Inflammatory macrophage treated with lipopolysaccharide for 1 hour (primary cell): ENCODE measurements at regions not wholly inside any gene's neighbourhood (a gene's known extent, or its start where the extent isn't known, plus 50 kb on each side); places are given as distances from the start of the nearest gene placed in this dataset.

Experiments
- DNase-seq, 2 donors: peaks; one replicate each; pipeline ENCODE4 v3.0.0-alpha.2; 2020 to 2022

DNA sequence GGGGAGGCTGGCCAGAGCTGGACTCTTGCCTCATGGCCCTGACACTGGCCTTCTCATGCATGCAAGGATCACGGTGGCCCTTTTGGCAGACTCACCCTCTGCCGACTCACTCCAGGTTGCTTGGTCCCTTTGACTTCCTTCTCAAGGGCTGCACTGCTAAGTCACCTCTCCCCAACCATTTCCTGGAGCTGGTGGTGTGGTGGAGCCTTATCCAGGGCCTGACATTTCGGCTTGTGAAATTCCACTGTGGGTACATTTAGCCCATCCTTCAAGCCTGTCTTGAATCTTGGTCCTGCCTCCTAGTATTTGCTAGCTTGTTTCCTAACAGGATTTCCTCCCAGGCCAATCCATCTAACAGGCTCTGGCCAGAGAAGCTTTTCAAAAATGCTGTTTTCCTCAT, 52.6 kb upstream of the JUN start:
- DNase-seq = no peak

DNA sequence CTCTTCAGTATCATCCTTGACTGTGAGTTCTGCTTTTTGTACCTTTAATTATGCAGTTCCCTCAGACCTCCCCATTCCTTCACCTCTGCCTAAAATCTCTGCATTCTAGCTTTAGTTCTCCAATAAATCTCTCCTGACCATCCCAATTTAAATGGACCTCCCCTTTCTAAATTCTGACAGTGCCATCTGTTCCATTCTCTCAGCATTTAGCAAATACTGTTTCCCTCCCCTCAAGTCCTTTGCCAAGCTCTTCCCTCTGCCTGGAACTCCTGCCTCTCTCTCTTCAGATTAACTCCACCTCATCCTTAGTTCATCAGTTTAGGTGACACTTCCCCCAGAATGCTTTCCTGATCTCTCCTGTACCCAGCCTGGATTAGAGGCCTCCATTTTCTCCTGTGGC, 54.0 kb upstream of the JUN start:
- DNase-seq = no peak

DNA sequence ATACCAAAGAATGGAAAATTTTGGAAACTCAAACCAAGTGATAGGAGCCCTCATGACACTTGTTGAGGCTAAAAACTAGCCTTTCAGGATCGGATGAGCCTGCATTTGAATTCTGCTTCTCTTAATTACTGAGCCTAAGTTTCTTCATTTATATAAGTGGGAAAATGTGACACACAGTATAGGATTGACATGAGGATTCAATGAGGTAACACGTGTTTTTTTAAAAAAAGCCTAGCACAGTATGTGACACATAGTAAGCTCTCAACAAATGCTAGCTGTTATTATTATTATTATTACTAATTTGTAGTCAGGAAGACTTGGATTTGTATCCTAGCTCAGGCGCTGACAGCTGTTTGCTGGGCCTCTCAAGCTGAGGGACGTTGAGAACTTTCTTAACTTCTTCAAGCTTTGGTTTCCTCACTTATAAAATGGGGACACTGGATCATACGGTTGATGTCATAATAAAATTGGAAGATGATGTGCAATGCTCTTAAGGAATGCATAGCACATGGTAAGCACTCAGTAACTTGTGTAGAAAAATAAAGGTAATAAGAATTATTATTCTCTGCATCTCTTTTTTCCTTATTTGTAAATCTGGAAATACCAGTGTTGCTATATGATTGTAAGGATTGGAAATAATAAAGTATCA, 55.4 kb upstream of the JUN start:
- no peak for DNase-seq

DNA sequence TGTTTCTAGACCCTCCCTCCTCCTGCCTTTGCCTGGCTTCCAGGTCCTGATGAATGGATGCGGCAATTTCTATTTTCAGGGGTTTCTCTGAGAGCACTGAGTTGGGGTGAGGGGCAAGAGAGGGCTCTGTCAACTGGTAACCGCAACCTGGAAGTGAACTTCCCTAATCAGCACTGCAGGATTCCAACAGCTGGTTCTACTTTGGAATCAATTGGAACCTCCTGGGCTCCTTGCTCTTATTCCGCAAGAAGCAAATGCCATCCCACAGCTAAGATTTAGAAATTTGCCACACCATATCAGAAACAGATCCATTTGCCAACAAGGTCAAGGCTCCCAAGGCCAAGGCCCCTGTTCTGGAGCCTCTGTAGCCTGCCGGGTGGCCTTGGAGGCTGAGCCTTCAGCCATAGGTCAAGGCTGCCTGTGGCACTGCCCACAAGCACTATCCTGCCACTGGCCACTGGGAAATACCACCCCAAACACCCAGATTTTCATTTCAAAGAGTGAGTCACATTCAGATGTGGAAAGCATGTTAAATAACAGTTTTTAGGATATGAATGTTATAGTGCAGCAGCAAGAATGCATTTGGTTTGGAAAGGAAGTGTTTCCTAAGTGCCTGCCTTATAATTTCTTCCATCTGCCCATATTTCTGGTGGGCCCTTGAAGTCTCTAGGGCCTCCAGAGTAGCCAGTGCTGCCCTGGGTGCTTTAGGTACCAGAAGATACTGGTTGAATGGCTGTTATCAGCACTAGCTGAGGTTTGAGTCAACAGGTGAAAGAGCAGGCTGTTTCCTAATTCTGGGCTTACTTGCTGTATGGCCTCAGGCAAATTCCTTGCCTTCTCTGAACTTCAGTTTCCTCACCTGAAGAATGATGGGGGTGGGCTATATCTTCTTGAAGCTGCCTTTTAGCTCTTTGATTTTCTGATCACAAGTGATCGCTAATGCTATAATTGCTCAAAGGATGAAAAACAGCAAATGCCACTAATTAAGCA, 56.3 kb upstream of the JUN start:
- peak; percentile 35 to 62 for DNase-seq

- DNase-seq = peak; percentile 69 to 82
Observed at GRCh38 chr1:58841455-58841854, 57.6 kb upstream of the JUN start.

- DNase-seq = no peak
Observed at GRCh38 chr1:58842941-58843340, 59.1 kb upstream of the JUN start.

- DNase-seq = no peak
Observed at GRCh38 chr1:58844176-58844575, 60.3 kb upstream of the JUN start.

DNA sequence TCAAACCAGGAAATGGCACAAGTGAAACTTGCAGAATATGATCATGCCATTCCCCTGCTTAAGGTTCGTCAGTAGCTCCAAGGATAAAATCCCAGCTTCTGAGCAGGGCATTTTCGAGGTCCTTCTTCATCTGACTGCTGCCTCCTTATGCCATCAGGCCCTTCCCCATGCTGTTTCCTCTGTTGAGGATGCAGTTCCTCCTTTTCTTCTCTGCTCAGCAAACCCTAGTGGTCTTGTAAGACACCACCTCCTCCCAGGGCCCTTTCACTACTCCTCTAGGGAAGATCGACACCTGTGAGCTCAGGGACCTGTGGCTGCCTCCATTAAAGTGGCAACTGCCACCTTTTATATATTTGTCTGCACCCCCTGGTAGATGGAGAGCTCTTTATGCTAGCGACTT, 62.1 kb upstream of the JUN start:
- DNase-seq = peak in 1 of 2 donors; percentile 30

DNA sequence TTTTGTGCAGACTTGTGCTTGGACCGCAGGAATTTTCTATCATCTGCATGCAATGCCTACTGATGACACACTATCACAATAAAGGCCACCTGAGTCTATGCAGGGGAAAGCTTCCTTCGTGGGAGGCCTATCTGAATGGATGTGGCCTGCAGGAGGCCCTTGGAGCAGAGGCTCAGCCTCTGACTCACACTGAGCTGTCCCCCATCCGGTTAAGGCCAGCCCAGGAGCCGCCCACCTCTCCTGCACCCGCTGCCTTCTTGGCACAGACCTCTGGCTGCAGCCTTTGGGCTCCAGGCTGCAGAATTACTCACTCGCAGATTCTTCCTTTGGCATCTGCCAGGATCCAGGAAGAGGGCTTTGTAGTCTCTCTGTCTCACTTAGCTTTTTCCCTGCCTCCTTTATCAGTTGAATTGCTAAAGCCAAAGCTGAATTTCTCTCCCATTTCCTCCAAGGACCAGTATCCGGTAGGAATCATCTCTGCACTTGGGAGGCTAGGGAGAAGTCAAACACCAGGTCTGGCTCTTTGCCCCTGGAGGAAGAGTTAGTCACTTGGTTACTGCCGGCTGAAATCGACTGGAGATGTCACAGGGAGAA, 65.1 kb upstream of the JUN start:
- DNase-seq = peak; percentile 34 to 66

DNA sequence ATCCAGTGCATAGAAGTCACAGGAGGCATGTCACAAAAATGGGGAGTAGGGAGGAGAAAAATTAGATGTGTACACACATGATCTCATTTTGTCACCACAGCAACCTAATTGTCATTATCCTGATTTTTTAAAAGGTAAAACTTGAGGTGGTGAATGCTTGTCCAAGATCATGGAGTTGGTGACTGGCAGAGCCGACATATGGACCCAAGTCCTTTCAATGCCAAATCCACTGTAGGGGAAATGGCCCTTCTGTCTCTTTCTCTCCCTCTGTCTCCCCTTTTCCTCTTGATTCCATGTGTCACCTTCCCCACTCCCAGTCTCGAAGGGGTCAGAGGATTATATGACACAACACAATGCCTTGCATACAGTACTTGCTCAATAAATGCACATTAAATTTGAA, 65.7 kb upstream of the JUN start:
- no peak for DNase-seq

- no peak for DNase-seq
Observed at GRCh38 chr1:58850636-58851035, 66.8 kb upstream of the JUN start.

- DNase-seq = no peak
Observed at GRCh38 chr1:58852731-58853485, 69.1 kb upstream of the JUN start.

DNA sequence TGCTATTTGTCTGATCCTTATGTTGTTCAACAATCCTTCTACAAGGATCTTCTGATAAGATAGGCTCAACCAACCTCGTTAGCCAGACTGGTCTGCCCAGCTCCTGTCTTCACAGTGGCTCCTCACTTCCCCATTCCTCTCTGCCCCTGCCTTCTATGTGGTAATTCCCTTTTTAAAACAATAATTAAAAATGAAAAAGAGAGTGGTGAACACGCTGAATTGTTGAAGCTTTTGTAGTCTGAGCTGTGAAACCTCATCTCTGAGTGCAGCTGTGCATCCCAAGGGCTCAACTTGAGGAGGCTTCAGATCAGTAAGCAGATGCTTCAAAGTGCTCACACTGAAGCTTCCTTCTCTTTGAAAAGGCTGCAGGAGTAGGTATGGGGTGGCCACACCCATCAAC, 70.7 kb upstream of the JUN start:
- DNase-seq = peak; percentile 40 to 55

- no peak for DNase-seq
Observed at GRCh38 chr1:58855274-58856165, 71.7 kb upstream of the JUN start.

GRCh38 chr1:58856281-58856680, 72.4 kb upstream of the JUN start:
- peak; percentile 28 to 85 for DNase-seq

- DNase-seq = no peak
Observed at GRCh38 chr1:58857680-58858673, 74.1 kb upstream of the JUN start.

DNA sequence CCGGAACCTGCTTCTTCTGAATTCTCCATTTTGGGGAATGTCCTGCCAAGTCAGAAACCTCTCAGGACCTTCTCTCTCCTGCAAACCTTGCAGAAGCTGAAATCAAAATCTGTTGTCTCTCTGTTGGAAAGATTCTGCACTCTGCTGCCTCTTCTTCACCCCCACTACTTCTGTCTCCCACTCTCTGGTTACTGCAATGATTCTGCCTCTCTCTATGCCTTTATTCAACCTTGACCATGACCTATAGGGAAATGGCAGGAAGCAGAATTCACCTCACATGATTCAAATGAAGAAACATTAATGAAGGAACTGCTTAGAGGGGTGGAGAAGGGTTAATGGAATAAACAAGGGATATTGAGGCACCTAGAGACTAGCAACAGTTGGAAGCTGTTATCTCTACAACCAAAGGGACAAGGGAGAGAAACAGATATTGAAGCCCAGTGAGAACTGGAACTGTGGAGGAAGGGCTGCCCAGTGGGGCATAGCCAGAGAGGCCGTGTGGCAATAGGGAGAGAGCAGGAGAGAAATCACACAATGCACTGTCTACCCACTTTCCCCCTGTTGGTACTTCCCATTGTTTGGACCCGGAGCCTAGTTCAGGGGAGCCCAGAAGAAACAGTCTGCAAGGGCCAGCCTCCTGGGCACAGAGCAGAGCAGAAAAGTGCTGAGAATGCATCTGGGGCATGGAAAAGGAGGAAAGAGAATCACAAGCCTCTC, 76.1 kb upstream of the JUN start:
- DNase-seq = peak in 1 of 2 donors; percentile 63

- DNase-seq = no peak
Observed at GRCh38 chr1:58861076-58861475, 77.2 kb upstream of the JUN start.

- peak; percentile 64 to 76 for DNase-seq
Observed at GRCh38 chr1:58861506-58861905, 77.7 kb upstream of the JUN start.
